Suppressor macrophage treated with lipopolysaccharide for 1 hour (primary cell): ENCODE measurements at regions not wholly inside any gene's neighbourhood (a gene's known extent, or its start where the extent isn't known, plus 50 kb on each side); places are given as distances from the start of the nearest gene placed in this dataset.
"Not testable (repeated sequence)": the region's sequence is repeated elsewhere in the genome, so short reads cannot be mapped to it uniquely, and the experiment has no call there.

Source experiments
- DNase-seq, 3 donors: peaks; one replicate each; pipeline ENCODE4 v3.0.0-alpha.2; 2020 to 2022

DNA sequence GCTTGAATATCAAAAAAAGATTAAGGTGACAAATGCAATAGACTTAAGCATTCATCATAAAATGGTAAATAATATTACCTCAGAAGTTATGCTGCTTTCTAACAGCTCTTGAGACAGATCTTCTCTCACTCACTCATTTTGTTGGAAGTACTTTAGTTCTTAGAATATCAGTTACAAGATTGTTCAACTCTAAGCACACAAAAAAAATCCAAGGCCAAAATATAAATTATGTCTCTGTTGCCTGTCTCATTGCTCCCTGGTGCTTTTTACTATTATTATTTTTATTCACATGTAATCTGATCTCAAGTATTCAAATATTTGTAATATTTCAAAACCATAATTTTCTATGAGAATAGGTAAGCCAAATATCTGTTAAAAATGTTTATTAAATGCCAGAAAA, 259.4 kb upstream of the HSF2 start:
- no peak for DNase-seq

DNA sequence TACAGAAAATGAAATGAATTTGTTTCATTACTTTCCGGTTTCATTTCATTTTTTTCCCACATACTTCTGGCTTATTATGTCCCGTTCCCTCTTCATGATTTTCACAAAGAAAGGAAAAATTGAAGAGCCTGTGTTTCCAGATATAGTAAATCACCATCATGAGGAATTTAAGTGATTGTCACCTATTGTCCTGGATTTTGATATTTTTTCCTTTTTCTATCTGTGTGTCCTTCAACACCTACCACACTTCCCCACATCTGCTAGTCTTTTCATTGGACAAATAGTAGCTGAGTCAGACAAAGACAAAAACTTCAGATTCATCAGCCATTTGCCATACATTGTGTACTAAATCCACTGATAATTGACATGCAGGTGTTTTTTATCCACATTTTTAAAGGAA, 258.2 kb upstream of the HSF2 start:
- no peak for DNase-seq

GRCh38 chr6:122143813-122144601, 255.4 kb upstream of the HSF2 start:
- DNase-seq = no peak

DNA sequence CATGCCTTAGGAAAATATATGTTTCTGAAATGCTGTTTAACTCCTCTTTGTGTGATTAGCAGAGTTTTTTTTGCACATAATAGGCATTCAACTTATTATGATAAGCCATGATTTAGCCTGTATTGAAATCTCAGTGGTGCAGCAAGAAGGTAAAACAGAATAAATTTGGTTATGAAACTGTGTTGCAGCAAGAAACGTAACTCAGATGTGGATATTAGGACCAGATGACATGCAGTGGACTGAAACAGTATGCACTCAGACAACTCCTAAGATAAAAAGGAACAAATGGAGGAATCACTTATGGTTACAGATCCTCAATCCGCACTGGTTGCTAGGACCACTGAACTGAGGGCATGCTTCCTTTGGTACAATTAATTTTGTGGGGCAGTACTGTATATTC, 254.2 kb upstream of the HSF2 start:
- no peak for DNase-seq

GRCh38 chr6:122145741-122146240, 253.7 kb upstream of the HSF2 start:
- no peak for DNase-seq

DNA sequence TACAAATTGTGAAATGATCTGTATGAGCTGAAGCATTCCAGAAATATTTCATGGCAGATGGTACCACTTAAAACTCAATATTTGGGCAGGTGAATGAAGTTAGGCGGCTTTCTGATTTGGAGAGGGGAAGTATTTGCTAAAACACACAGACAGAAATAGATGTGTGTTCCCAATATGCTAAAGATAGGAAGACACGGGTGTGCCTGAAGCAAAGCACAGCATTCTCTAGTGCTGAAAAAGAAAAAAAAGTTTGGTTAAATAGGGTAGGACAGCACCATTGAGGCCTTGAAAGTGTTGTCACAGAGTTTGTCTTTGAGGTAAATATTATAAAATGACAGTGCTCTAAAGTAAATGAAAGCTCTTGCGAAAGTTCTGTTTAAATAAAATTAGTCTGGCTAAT, 252.2 kb upstream of the HSF2 start:
- DNase-seq = no peak

- no peak for DNase-seq
These were observed 248.4 kb upstream of the HSF2 start for GRCh38 chr6:122151066-122151465.

DNA sequence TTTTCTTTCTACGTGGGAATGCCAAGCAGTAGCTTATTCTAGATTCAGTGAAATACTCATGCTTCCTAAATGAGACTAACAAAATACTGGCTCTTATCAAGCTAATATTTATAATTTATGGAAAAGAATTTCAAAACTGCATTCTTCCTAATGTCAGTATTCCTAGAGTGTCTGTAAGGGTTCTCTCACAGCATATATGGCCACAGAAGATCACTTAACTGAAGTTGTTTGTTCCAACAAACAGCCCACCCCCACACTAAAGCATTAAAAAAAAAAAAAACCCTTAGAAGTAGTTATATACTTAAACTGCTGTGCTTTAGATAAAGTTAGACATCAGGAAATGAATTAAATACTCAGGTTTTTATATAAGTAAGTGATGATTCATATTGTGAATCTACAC, 247.7 kb upstream of the HSF2 start:
- no peak for DNase-seq

DNA sequence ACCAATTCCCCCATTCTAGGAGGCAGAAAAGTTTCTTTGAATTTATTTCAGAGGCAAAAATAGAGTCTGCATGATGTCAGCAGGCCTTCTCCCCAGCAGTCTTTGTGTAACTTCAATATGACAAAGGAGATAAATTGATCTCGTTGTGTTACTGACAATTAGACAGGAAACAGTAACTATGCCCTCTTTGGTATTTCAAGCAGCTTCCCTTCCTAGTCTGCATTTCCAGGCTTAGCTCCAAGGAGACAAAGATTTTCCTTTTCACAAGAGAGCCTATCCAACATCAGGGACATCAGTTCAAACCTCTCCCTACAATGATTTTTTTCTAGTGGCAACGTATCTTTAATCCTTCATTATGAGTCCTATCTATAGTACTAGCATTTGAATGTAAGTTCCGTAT, 245.9 kb upstream of the HSF2 start:
- DNase-seq = no peak

DNA sequence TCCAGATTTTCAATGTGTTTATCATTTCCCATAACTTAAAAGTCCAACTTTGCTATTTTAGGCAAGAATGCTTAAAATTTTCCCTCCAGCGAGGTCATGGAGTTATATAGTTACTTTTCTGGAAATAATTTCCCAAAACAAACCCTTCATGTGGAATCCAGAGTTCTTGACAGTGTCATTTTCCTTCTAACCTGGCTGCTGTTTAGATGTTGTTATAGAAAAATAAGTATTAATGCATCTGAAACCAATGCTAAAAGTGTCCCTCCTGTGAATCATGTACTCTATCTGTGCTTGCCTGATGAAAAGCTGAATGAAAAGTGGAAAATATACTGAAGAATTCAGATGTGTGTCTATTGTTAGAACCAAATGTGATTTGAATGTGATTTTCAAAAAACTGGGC, 245.3 kb upstream of the HSF2 start:
- DNase-seq = no peak

DNA sequence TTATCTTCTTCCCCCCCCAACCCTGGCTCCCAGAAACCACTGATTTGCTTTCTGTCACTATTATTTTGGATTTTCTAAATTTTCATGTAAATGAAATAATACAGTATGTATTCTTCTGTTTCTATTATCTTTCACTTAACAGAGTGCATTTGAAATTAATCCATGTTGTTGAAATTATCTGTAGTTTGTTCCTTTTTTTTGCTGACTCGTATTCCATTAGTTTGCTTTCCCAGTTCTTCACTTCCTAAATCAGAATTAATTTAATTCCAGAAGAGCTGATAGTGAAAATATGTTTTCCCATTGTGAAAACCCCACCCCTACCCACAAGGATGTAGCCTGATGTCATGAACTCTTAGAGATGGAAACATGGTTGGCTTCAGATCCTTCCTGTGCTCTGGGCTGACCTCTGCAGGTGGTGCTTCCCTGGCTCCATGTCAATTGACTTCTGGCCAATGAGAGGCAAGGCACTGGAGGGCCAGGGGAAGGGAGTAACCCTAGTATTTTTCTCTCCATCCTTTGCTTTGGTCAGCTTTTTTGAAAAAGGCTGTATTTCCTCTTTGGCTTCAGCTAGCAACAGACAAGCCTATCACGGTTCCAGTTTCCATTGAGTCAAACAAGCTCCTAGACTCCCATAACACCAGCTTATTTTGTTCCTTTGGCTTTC, 244.4 kb upstream of the HSF2 start:
- no peak for DNase-seq

DNA sequence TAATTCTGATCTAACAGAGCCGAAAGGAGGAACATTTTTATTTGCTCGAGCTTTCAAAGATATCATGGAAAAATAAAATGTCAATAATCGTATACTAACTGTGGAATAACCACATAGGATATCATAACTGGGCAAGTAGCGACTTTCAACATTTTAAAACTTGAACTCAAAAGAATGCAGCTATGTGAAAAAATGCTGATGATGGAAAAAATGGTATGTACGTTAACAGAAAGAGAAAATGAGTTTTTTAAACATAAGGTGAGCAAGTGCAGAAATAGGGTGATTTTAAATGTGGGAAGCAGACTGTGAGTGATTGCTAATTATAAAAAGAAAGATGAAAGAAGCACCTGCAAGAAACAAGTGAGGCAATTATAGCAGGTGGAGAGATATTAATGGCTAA, 238.3 kb upstream of the HSF2 start:
- DNase-seq = no peak

- no peak for DNase-seq
These were observed 234.4 kb upstream of the HSF2 start for GRCh38 chr6:122165014-122165413.

- no peak for DNase-seq
These were observed 229.2 kb upstream of the HSF2 start for GRCh38 chr6:122170274-122170673.

DNA sequence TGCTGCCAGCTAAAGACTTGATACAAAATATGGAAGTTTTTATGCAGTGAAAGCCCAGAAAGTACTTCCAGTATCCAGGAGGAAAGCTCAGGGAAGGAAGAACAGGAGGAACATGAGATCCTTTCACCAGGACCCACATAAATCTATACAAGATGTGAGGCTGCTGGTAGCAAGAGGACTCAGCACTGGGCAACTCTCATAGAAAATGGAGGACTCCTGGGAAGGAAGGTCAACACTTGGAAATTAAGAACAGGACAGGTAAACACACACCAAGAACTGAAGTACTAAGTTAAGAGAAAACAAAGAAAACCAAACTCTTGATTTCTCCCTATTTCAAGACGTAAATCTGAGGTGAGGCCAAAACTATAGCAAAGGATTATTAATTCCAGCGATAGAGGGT, 220.5 kb upstream of the HSF2 start:
- no peak for DNase-seq

DNA sequence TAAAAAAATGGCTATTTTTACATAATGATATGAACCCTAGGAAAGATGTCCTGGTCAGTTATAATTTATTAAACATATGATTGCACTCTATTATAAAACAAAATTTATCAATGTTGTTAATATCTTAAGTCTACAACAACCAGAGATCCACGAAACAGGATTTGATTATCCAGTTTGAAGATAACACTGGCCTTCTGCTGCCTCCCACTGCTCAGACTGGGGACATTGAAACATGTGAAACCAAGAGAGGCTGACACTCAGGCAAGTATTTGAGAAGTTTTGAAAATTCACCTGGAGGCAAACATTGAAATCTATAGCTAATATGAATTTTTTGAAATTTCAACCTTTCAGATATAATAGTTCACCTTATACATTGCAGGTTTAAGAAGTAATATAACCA, 219.3 kb upstream of the HSF2 start:
- no peak for DNase-seq

DNA sequence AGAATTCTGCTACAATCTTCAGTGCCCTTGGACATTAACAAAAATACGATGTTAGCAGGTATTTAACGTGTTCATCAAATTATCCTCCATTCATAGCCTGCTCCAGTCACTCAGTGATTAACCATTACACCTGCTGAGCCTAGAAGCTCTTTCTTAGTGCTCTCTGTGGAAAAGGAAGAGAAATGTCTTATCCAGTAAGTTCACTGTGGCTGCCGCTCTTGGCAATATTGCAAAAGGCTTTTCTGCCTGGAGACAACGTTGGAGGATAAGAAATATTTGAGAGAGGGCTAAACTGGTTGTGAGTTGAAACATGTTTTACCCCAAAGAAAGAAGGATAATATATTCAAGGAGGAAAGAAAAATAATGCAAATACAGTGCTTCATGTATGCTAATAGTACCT, 217.4 kb upstream of the HSF2 start:
- no peak for DNase-seq

DNA sequence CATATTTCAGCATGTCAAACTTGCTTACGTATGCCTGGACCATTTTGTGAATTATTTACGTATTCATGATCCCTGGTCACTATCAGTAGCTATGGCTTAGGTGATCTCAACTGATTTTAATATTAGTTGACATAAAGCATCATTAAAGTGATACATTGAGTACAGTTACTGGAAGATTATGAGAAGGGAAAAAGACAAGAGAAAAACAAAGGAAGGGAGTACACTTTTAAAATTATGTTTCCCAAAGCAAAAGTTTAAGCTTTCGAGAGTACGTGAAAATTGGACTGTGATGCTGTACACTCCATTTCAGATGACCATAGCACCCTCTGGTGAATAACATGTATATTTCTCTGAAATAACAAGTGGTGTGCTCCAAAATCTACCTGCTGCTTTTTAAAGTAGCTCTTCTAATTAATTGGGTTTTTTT, 215.0 kb upstream of the HSF2 start:
- no peak for DNase-seq

GRCh38 chr6:122185458-122185857, 214.0 kb upstream of the HSF2 start:
- DNase-seq = not testable (repeated sequence)

DNA sequence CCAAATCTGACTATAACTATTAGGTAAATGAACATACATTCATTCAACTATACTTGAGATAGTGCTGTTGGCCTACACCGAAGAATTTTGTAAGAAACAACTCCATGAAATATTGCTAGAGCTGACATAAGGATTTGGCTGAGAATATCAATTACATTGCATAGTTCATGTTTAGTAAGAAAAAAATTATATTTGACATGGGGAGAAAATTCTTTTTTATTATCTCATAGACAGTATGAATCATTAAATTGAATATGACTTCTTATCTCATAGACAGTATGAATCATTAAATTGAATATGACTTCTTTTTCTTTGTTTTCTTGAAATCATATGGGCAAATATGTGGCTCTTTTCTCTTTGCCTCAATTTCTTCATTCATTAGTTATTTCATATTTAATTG, 212.3 kb upstream of the HSF2 start:
- no peak for DNase-seq

DNA sequence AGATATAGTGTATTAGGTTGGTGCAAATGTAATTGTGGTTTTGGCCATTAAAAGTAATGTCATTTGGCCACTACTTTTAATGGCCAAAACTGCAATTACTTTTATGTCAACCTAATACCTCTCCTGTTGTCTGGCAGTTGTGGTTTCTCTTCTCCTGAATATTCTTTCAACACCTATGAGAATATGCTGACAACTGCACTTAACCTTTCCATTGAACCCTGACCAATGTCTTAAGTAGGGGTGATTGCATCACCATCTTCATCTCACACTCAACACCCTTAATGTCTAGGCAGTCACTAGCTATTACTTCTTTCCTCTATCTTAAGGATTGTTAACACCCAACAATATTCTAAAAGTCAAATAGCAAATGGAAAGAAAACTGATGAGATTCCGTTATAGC, 200.5 kb upstream of the HSF2 start:
- DNase-seq = no peak

GRCh38 chr6:122200440-122200839, 199.0 kb upstream of the HSF2 start:
- DNase-seq = no peak

- no peak for DNase-seq
These were observed 196.8 kb upstream of the HSF2 start for GRCh38 chr6:122202576-122203137.

DNA sequence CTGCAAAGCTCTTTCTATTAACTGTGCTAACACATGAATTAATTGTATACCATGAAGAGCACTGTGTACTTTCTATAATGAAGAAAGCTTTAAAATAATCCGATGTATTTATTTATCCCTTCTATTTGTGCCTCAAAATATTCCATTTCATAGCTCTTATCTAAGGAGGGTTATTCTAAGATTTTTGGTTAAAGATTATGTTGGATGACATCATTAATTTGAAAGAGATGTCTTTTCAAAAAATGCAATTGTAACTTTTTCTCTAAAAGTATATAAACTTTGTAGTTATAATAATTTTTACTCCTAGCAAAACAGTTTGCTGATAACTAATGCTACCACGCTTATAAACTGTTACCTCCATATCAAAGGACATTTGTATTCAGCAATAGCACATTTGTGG, 192.4 kb upstream of the HSF2 start:
- DNase-seq = no peak
